ENCODE measurements at regions not wholly inside any gene's neighbourhood (a gene's known extent, or its start where the extent isn't known, plus 50 kb on each side); places are given as distances from the start of the nearest gene placed in this dataset.

DNA sequence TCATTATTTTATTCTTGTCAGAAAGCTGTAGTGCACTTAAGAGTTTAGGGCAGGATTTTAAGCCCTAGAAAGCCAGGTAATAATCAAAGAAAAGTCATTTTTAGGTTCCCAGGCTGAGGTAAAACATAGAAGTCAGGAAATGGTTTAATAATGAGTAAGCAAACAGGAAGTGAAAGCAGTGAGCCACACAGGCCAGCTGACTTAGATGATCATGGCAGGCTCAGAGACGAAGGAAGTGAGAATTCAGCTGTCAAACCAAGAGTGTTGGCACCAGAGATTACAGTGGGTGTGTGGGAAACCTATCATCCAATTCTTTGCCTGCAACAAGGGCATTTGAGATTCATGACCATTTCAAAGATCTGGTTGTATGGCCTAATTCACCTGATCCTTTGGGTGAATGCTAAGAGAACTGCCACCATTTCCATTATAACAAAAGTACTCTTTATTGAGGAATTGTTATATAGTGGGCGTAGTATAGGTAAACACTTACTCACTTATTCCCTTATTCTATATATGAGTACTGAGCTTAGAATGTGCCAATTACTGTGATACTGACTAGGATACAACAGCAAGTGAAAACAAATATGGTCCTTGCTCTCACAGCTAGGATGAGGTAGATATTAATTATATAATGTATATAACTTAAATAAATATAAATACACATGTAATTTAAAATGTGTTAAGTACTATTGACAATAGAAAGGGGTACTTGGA, 103.7 kb upstream of the EDNRB start:
- no peaks in the 10 kb centered on the region; a peak in 1 of 5 replicates for H3K27me3 ChIP-seq (ENCODE audit: control insufficient read depth in 1 of 2, insufficient read depth in 2 of 2, low read length in 2 of 2)
- ChIA-PET POLR2A (no interaction called here), CTCF (ENCODE audit: low intra/inter-chr PET ratio, low total read pairs) (no interaction called here)
- no peak overlapping the region for H3K4me3 ChIP-seq (replicated peaks in 1 of 3; ENCODE audit: insufficient read depth in 1 of 3, low read depth in 2 of 3, low read length in 3 of 3)
- BruUV-seq (replicated peaks), result no TSS peak
- TF ChIP-seq, protein P1, sequence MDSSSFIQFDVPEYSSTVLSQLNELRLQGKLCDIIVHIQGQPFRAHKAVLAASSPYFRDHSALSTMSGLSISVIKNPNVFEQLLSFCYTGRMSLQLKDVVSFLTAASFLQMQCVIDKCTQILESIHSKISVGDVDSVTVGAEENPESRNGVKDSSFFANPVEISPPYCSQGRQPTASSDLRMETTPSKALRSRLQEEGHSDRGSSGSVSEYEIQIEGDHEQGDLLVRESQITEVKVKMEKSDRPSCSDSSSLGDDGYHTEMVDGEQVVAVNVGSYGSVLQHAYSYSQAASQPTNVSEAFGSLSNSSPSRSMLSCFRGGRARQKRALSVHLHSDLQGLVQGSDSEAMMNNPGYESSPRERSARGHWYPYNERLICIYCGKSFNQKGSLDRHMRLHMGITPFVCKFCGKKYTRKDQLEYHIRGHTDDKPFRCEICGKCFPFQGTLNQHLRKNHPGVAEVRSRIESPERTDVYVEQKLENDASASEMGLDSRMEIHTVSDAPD (CRISPR knock-in tag; IDR thresholded peaks at IDR 0.05), result no peak
- TF ChIP-seq MEF2D (CRISPR knock-in tag; IDR thresholded peaks at IDR 0.05) (no peak), EP300 (IDR thresholded peaks at IDR 0.05; ENCODE audit: low read depth in 2 of 2, low read length in 2 of 2) (no peak), EP300 (CRISPR knock-in tag; IDR thresholded peaks at IDR 0.05; ENCODE audit: borderline replicate concordance) (no peak), ZNF777 (CRISPR knock-in tag; IDR thresholded peaks at IDR 0.05) (no peak), ZNF343 (CRISPR knock-in tag; IDR thresholded peaks at IDR 0.05) (no peak), SIX1 (CRISPR knock-in tag; IDR thresholded peaks at IDR 0.05; ENCODE audit: borderline replicate concordance) (no peak)
- H2AFZ ChIP-seq (ENCODE audit: low read length), result no peak overlapping the region
- no peak for ATAC-seq
- no peak overlapping the region for H3K4me2 ChIP-seq (ENCODE audit: low read depth, low read length)
- peaks cover 55% of the 10 kb centered on the region for H3K9me3 ChIP-seq (ENCODE audit: low read length)
- WGBS (ENCODE audit: low lambda C conversion rate), result 45% methylated on average over 2 of the region's 2 CpGs
- intact Hi-C loops (cut with micrococcal nuclease; ENCODE audit: unreplicated experiment) (no loop called here), in situ Hi-C loops (cut with HindIII; ENCODE audit: extremely low pct_ligation_motif_present, low pct_unique_long_range_greater_than_20kb) (no loop called here)
- DNase-seq (ENCODE audit: low spot score), result no peak
- H3K9ac ChIP-seq (ENCODE audit: insufficient read depth, low read depth, low read length), result no peak overlapping the region
- FAIRE-seq, result no peak
- H3K36me3 ChIP-seq (replicated peaks in 1 of 2; ENCODE audit: control insufficient read depth in 1 of 2, insufficient read depth in 2 of 2, low read length in 2 of 2), result no peaks in the 10 kb centered on the region
- no peaks in the 10 kb centered on the region for H4K20me1 ChIP-seq (ENCODE audit: insufficient read depth, low read length)
- no peaks in the 10 kb centered on the region for H3K79me2 ChIP-seq (ENCODE audit: insufficient read depth, low read length)
- no peak overlapping the region for H3K27ac ChIP-seq (ENCODE audit: extremely low read length, insufficient read depth, low read length)
- no peaks in the 10 kb centered on the region for H3K4me1 ChIP-seq (ENCODE audit: insufficient read depth, low read length)

- no peaks in the 10 kb centered on the region for H4K20me1 ChIP-seq (ENCODE audit: insufficient read depth, low read length)
- H3K27me3 ChIP-seq (ENCODE audit: control insufficient read depth in 1 of 2, insufficient read depth in 2 of 2, low read length in 2 of 2), result no peaks in the 10 kb centered on the region; a peak in 1 of 5 replicates
- no peak overlapping the region for H3K4me3 ChIP-seq (replicated peaks in 1 of 3; ENCODE audit: insufficient read depth in 1 of 3, low read depth in 2 of 3, low read length in 3 of 3)
- CTCF ChIA-PET (ENCODE audit: low intra/inter-chr PET ratio, low total read pairs), result no interaction called here
- no peaks in the 10 kb centered on the region for H3K4me1 ChIP-seq (ENCODE audit: insufficient read depth, low read length)
- H2AFZ ChIP-seq (ENCODE audit: low read length), result no peak overlapping the region
- no peak overlapping the region for H3K27ac ChIP-seq (ENCODE audit: extremely low read length, insufficient read depth, low read length)
- no peaks in the 10 kb centered on the region for H3K36me3 ChIP-seq (replicated peaks in 1 of 2; ENCODE audit: control insufficient read depth in 1 of 2, insufficient read depth in 2 of 2, low read length in 2 of 2)
- in situ Hi-C loops (cut with HindIII; ENCODE audit: extremely low pct_ligation_motif_present, low pct_unique_long_range_greater_than_20kb) (no loop called here), intact Hi-C loops (cut with micrococcal nuclease; ENCODE audit: unreplicated experiment) (no loop called here)
- H3K9me3 ChIP-seq (ENCODE audit: low read length), result peaks cover 66% of the 10 kb centered on the region
- ATAC-seq, result no peak
- BruUV-seq (replicated peaks), result no TSS peak
- POLR2A ChIA-PET, result no interaction called here
- no peaks in the 10 kb centered on the region for H3K79me2 ChIP-seq (ENCODE audit: insufficient read depth, low read length)
- no peak for FAIRE-seq
- WGBS (ENCODE audit: low lambda C conversion rate), result 20% methylated on average over 6 of the region's 7 CpGs
- no peak overlapping the region for H3K4me2 ChIP-seq (ENCODE audit: low read depth, low read length)
- no peak for DNase-seq (ENCODE audit: low spot score)
- no peak overlapping the region for H3K9ac ChIP-seq (ENCODE audit: insufficient read depth, low read depth, low read length)
- TF ChIP-seq ZNF772 (CRISPR knock-in tag; IDR thresholded peaks at IDR 0.05), result no peak
- TF ChIP-seq ETV6 (CRISPR knock-in tag; conservative IDR thresholded peaks at IDR 0.05), result no peak
- TF ChIP-seq MYC (CRISPR knock-in tag; IDR thresholded peaks at IDR 0.05; ENCODE audit: borderline replicate concordance), result no peak
- no peak for TF ChIP-seq CSRNP1 (CRISPR knock-in tag; IDR thresholded peaks at IDR 0.05)
- TF ChIP-seq, protein P1 (CRISPR knock-in tag; IDR thresholded peaks at IDR 0.05), result no peak
- no peak for TF ChIP-seq SCMH1 (CRISPR knock-in tag; IDR thresholded peaks at IDR 0.05; ENCODE audit: borderline replicate concordance)
- no peak for TF ChIP-seq ZNF510 (CRISPR knock-in tag; IDR thresholded peaks at IDR 0.05; ENCODE audit: low read depth)
- no peak for TF ChIP-seq CBX1 (IDR thresholded peaks at IDR 0.05; ENCODE audit: low read depth)
- no peak for TF ChIP-seq MAFG (CRISPR knock-in tag; IDR thresholded peaks at IDR 0.05)
Observed at GRCh38 chr13:78020861-78021260, 102.2 kb upstream of the EDNRB start.

Data from HepG2 (cell line).